NB4 (cell line): ENCODE measurements at regions not wholly inside any gene's neighbourhood (a gene's known extent, or its start where the extent isn't known, plus 50 kb on each side); places are given as distances from the start of the nearest gene placed in this dataset.

Experiments used
- MYC ChIP-seq: IDR thresholded peaks from 2 replicates; pipeline ENCODE4 v1.6.1; 2011; ENCODE audit warnings: low read depth, low read length
- POLR2A ChIP-seq: IDR thresholded peaks from 2 replicates; pipeline ENCODE4 v1.6.1; 2011; ENCODE audit warnings: mild to moderate bottlenecking; ENCODE audit not compliant: insufficient read length; ENCODE audit errors: extremely low read depth
- TF ChIP-seq, protein P1 (sequence below): IDR thresholded peaks from one replicate; pipeline ENCODE4 v1.5.1; 2012; ENCODE audit warnings: low read depth, low read length

DNA sequence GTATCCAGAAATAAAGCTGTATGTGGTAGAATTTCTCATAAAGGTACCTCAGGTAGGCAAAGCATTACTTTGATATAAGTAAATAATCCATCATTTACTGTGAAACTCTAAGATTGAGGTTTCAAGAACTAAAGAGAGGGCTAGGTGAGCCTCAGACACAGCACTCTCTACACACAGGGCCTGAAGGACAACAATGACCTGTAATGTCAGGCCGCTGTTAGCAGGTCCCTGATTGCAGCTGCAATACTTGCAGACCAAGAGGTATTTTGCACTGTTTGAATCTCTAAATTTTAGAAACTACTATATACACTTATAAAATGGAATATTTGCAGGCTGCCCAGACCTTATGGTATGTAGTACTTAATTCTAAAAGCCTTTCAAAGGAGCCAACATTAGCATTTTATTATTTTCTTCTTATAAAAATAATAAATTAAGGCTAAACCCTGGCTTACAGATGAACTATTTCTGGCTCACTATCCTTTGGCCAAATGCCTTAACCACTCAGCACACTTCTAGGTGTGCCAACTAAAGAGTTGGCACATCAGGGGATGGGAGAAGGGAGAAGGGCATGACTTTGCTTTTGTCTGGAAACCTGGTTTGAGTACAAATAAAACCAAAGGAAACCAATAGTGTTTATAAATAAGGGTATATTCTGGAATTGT is 66.7 kb upstream of the SLC39A10 start:
- TF ChIP-seq, protein P1, sequence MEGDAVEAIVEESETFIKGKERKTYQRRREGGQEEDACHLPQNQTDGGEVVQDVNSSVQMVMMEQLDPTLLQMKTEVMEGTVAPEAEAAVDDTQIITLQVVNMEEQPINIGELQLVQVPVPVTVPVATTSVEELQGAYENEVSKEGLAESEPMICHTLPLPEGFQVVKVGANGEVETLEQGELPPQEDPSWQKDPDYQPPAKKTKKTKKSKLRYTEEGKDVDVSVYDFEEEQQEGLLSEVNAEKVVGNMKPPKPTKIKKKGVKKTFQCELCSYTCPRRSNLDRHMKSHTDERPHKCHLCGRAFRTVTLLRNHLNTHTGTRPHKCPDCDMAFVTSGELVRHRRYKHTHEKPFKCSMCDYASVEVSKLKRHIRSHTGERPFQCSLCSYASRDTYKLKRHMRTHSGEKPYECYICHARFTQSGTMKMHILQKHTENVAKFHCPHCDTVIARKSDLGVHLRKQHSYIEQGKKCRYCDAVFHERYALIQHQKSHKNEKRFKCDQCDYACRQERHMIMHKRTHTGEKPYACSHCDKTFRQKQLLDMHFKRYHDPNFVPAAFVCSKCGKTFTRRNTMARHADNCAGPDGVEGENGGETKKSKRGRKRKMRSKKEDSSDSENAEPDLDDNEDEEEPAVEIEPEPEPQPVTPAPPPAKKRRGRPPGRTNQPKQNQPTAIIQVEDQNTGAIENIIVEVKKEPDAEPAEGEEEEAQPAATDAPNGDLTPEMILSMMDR, result no peak
- TF ChIP-seq MYC (no peak), POLR2A (no peak)
